ENCODE measurements at regions not wholly inside any gene's neighbourhood (a gene's known extent, or its start where the extent isn't known, plus 50 kb on each side); places are given as distances from the start of the nearest gene placed in this dataset.

- no peaks in the 10 kb centered on the region for H3K4me1 ChIP-seq (ENCODE audit: insufficient read depth)
- H3K27me3 ChIP-seq (ENCODE audit: insufficient read depth): no peaks in the 10 kb centered on the region
- no peak for DNase-seq (ENCODE audit: low spot score)
- H3K4me3 Mint-ChIP-seq: no peak overlapping the region
- H3K27me3 Mint-ChIP-seq (ENCODE audit: insufficient read depth, low read depth, poor library complexity): peaks cover 3% of the 10 kb centered on the region
- no peak overlapping the region for H3K4me3 ChIP-seq
- H3K79me2 ChIP-seq (replicated peaks; ENCODE audit: insufficient read depth): no peaks in the 10 kb centered on the region
- no peaks in the 10 kb centered on the region for H3F3A ChIP-seq (replicated peaks; ENCODE audit: low read depth)
- H3K9me2 ChIP-seq (ENCODE audit: insufficient read depth): no peaks in the 10 kb centered on the region
- H3K9me3 Mint-ChIP-seq: no peaks in the 10 kb centered on the region
- peaks cover 14% of the 10 kb centered on the region; the same call in 2 of the 3 replicates for H3K4me1 Mint-ChIP-seq
- no peak overlapping the region for H2AFZ ChIP-seq
- no peaks in the 10 kb centered on the region for H3K36me3 ChIP-seq (ENCODE audit: insufficient read depth)
- H3K27ac ChIP-seq (ENCODE audit: low read depth): no peak overlapping the region
- H4K20me1 ChIP-seq (replicated peaks; ENCODE audit: insufficient read depth): no peaks in the 10 kb centered on the region
- no peak overlapping the region for H3K27ac Mint-ChIP-seq
- ATAC-seq: no peak
- no peaks in the 10 kb centered on the region for H3K36me3 Mint-ChIP-seq (ENCODE audit: low read depth)
- H3K4me2 ChIP-seq: no peak overlapping the region
- no peak for TF ChIP-seq EZH2 (IDR thresholded peaks at IDR 0.05; ENCODE audit: low read depth, unreplicated experiment)
- TF ChIP-seq, protein P1, sequence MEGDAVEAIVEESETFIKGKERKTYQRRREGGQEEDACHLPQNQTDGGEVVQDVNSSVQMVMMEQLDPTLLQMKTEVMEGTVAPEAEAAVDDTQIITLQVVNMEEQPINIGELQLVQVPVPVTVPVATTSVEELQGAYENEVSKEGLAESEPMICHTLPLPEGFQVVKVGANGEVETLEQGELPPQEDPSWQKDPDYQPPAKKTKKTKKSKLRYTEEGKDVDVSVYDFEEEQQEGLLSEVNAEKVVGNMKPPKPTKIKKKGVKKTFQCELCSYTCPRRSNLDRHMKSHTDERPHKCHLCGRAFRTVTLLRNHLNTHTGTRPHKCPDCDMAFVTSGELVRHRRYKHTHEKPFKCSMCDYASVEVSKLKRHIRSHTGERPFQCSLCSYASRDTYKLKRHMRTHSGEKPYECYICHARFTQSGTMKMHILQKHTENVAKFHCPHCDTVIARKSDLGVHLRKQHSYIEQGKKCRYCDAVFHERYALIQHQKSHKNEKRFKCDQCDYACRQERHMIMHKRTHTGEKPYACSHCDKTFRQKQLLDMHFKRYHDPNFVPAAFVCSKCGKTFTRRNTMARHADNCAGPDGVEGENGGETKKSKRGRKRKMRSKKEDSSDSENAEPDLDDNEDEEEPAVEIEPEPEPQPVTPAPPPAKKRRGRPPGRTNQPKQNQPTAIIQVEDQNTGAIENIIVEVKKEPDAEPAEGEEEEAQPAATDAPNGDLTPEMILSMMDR (conservative IDR thresholded peaks at IDR 0.05; ENCODE audit: low read depth in 2 of 2): no peak
- TF ChIP-seq JUNB (IDR thresholded peaks at IDR 0.05; ENCODE audit: unreplicated experiment): no peak
- TF ChIP-seq STAT1 (IDR thresholded peaks at IDR 0.05; ENCODE audit: unreplicated experiment): no peak
- no peak for TF ChIP-seq CREB1 (CRISPR knock-in tag; IDR thresholded peaks at IDR 0.05; ENCODE audit: low read depth)
- no peak for TF ChIP-seq ZNF331 (CRISPR knock-in tag; IDR thresholded peaks at IDR 0.05; ENCODE audit: low read depth)
- TF ChIP-seq ZNF114 (CRISPR knock-in tag; IDR thresholded peaks at IDR 0.05): no peak
Measured at GRCh38 chr3:117661818-117662095, 952.2 kb downstream of the TUSC7 start.

DNA sequence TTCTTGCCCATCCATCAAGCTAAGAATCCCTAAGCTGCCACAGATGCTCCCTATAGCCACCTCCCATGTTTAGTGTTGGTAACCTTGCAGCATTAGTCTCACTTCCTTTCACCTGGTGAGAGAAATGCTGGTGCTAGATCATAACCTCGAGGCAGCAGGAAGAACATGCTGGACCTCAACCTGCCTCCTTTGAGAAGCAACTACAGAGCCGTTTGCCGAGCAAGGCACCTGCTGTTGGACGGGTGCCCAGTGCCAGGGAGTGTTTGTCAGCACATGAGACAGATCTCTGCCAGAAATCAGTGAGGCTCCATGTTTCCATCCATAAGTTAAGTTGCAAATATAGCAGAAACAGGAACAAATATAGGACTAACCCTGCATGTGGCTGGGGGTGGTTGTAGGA, 955.7 kb downstream of the TUSC7 start:
- Histone ChIP-seq H3K36me3 (ENCODE audit: insufficient read depth) (no peaks in the 10 kb centered on the region), H3K4me3 (no peak overlapping the region), H2AFZ (no peak overlapping the region), H4K20me1 (replicated peaks; ENCODE audit: insufficient read depth) (no peaks in the 10 kb centered on the region), H3K4me1 (ENCODE audit: insufficient read depth) (no peaks in the 10 kb centered on the region), H3K9me2 (ENCODE audit: insufficient read depth) (no peaks in the 10 kb centered on the region), H3K27ac (ENCODE audit: low read depth) (no peak overlapping the region), H3K79me2 (replicated peaks; ENCODE audit: insufficient read depth) (no peaks in the 10 kb centered on the region), H3K27me3 (ENCODE audit: insufficient read depth) (no peaks in the 10 kb centered on the region), H3F3A (replicated peaks; ENCODE audit: low read depth) (no peaks in the 10 kb centered on the region), H3K4me2 (no peak overlapping the region)
- Mint-ChIP-seq H3K36me3 (ENCODE audit: low read depth) (no peaks in the 10 kb centered on the region), H3K27me3 (ENCODE audit: insufficient read depth, low read depth, poor library complexity) (peaks cover 3% of the 10 kb centered on the region), H3K4me1 (peaks cover 14% of the 10 kb centered on the region), H3K4me3 (no peak overlapping the region), H3K27ac (no peak overlapping the region), H3K9me3 (no peaks in the 10 kb centered on the region)
- DNase-seq (ENCODE audit: low spot score) (no peak), ATAC-seq (no peak)
- TF ChIP-seq ZNF331 (CRISPR knock-in tag; IDR thresholded peaks at IDR 0.05; ENCODE audit: low read depth): no peak
- TF ChIP-seq, protein P1 (conservative IDR thresholded peaks at IDR 0.05; ENCODE audit: low read depth in 2 of 2): no peak
- TF ChIP-seq CREB1 (CRISPR knock-in tag; IDR thresholded peaks at IDR 0.05; ENCODE audit: low read depth): no peak
- TF ChIP-seq EZH2 (IDR thresholded peaks at IDR 0.05; ENCODE audit: low read depth, unreplicated experiment): no peak
- TF ChIP-seq REST (IDR thresholded peaks at IDR 0.05; ENCODE audit: unreplicated experiment): no peak
- TF ChIP-seq NANOG (IDR thresholded peaks at IDR 0.05; ENCODE audit: borderline replicate concordance): no peak
- no peak for TF ChIP-seq POLR2AphosphoS5 (IDR thresholded peaks at IDR 0.05; ENCODE audit: low read depth)
- TF ChIP-seq STAT1 (IDR thresholded peaks at IDR 0.05; ENCODE audit: unreplicated experiment): no peak
- TF ChIP-seq ZNF114 (CRISPR knock-in tag; IDR thresholded peaks at IDR 0.05): no peak
- TF ChIP-seq JUNB (IDR thresholded peaks at IDR 0.05; ENCODE audit: unreplicated experiment): no peak
- no peak for TF ChIP-seq EZH2phosphoT487 (IDR thresholded peaks at IDR 0.05; ENCODE audit: unreplicated experiment)
- TF ChIP-seq ETS1 (IDR thresholded peaks at IDR 0.05): no peak

Data from GM23338 (cell line).